K562 (cell line): ENCODE measurements at regions not wholly inside any gene's neighbourhood (a gene's known extent, or its start where the extent isn't known, plus 50 kb on each side); places are given as distances from the start of the nearest gene placed in this dataset.

ENCODE experiments used
- AFF1 ChIP-seq, 2 experiments: fragments of 450-650 bp; IDR thresholded peaks; 2 replicates each; pipeline ENCODE4 v1.6.1; 2018; ENCODE audit warnings: mild to moderate bottlenecking in 2 of 2, low read depth in 1 of 2; ENCODE audit not compliant: partially characterized antibody in 2 of 2
- ARNT ChIP-seq, 2 experiments: fragments of 450-650 bp; IDR thresholded peaks; 2 replicates each; pipeline ENCODE4 v1.6.1; 2016; ENCODE audit warnings: mild to moderate bottlenecking in 1 of 2
- BRD4 ChIP-seq: fragments of 200-600 bp; sonication (generic); IDR thresholded peaks from 2 replicates; pipeline ENCODE4 v1.6.1; 2017; ENCODE audit warnings: inconsistent platforms
- DIDO1 ChIP-seq: fragments of 450-650 bp; IDR thresholded peaks from 2 replicates; pipeline ENCODE4 v1.6.1; 2016; ENCODE audit warnings: low read depth, missing biosample characterization, missing genetic modification characterization
- ELF1 ChIP-seq: fragments of 200-800 bp; sonication (Bioruptor generic); IDR thresholded peaks from 2 replicates; pipeline ENCODE4 v1.6.1; 2016; ENCODE audit warnings: missing genetic modification characterization, missing compliant biosample characterization
- FOSL1 ChIP-seq: fragments of 200-800 bp; sonication (Bioruptor generic); conservative IDR thresholded peaks from 2 replicates; pipeline ENCODE4 v1.6.1; 2016; ENCODE audit warnings: missing genetic modification characterization, missing compliant biosample characterization
- FOXK2 ChIP-seq, 2 experiments: fragments of 450-650 bp; IDR thresholded peaks in 1 of 2; conservative IDR thresholded peaks in 1 of 2; 2 replicates each; pipeline ENCODE4 v1.6.1; 2016; ENCODE audit warnings: low read depth in 2 of 2, mild to moderate bottlenecking in 1 of 2
- GTF2A2 ChIP-seq: IDR thresholded peaks from 2 replicates; pipeline ENCODE4 v1.6.1; 2016; ENCODE audit warnings: mild to moderate bottlenecking, missing genetic modification characterization, missing compliant biosample characterization
- HMGN3 ChIP-seq: IDR thresholded peaks from 2 replicates; pipeline ENCODE4 v1.6.1; 2011; ENCODE audit warnings: borderline replicate concordance, low read depth, mild to moderate bottlenecking, mixed read lengths, low read length; ENCODE audit not compliant: insufficient read length; ENCODE audit errors: extremely low read depth
- JUNB ChIP-seq: fragments of 450-650 bp; formaldehyde crosslinking; conservative IDR thresholded peaks from 2 replicates; pipeline ENCODE4 v1.4.0; 2020; ENCODE audit warnings: mild to moderate bottlenecking
- JUND ChIP-seq, 2 experiments: IDR thresholded peaks; 2 replicates in 1 of 2; 3 replicates in 1 of 2; pipeline ENCODE4 v1.6.1; 2011; ENCODE audit warnings: borderline replicate concordance in 2 of 2, low read depth in 2 of 2, low read length in 2 of 2, improper control_type of control experiment in 1 of 2, missing biosample characterization in 1 of 2, missing genetic modification characterization in 1 of 2, missing genetic modification reagents in 1 of 2
- NELFE ChIP-seq: IDR thresholded peaks from 2 replicates; pipeline ENCODE4 v1.6.1; 2011; ENCODE audit warnings: mild to moderate bottlenecking; ENCODE audit not compliant: insufficient read depth, insufficient read length
- NRF1 ChIP-seq, 2 experiments: fragments of 450-650 bp; IDR thresholded peaks in 1 of 2; conservative IDR thresholded peaks in 1 of 2; 2 replicates each; pipeline ENCODE4 v1.6.1; 2014; ENCODE audit warnings: mild to moderate bottlenecking in 2 of 2
- RBFOX2 ChIP-seq: fragments of 200-400 bp; formaldehyde crosslinking; IDR thresholded peaks from 2 replicates; pipeline ENCODE4 v1.6.1; 2017; ENCODE audit warnings: low read depth, mild to moderate bottlenecking, low read length, moderate library complexity
- RNF2 ChIP-seq: sonication (generic); IDR thresholded peaks from 2 replicates; pipeline ENCODE4 v1.6.1; 2016
- RREB1 ChIP-seq: fragments of 250-450 bp; sonication (Bioruptor Pico); IDR thresholded peaks from 2 replicates; pipeline ENCODE4 v1.4.0; 2020
- ZNF197 ChIP-seq: fragments of 200-800 bp; sonication (Bioruptor generic); IDR thresholded peaks from 2 replicates; pipeline ENCODE4 v1.6.1; 2016; ENCODE audit warnings: low read depth, missing genetic modification characterization, missing compliant biosample characterization

- no peak for TF ChIP-seq RREB1 (CRISPR knock-in tag)
- TF ChIP-seq RBFOX2, result peak; percentile 51; the same call in 1 of the 2 replicates
- TF ChIP-seq AFF1 (IDR thresholded peaks at IDR 0.05; ENCODE audit: low read depth in 1 of 2, partially characterized antibody in 2 of 2), result peak in 1 of 2 experiments; percentile 72
- TF ChIP-seq ZNF197, result 0 out of 2 replicates have a peak, but pooled peaks have one; percentile 50
- 0 out of 2 replicates have a peak, but pooled peaks have one; percentile 47 for TF ChIP-seq RNF2
- no peak for TF ChIP-seq HMGN3
- TF ChIP-seq JUNB (CRISPR knock-in tag), result no peak
- TF ChIP-seq ELF1 (tag), result peak; percentile 80
- no peak for TF ChIP-seq DIDO1
- TF ChIP-seq NRF1 (conservative IDR thresholded peaks at IDR 0.05 in 1 of 2, IDR thresholded peaks at IDR 0.05 in 1 of 2), result peak in 1 of 2 experiments; percentile 21; a peak in 1 of 4 replicates
- TF ChIP-seq BRD4, result 0 out of 2 replicates have a peak, but pooled peaks have one; percentile 44
- TF ChIP-seq ARNT (IDR thresholded peaks at IDR 0.05), result peak in 1 of 2 experiments; percentile 21; a peak in 1 of 4 replicates
- peak; percentile 66 for TF ChIP-seq FOSL1 (tag)
- TF ChIP-seq GTF2A2 (tag), result no peak
- peak; percentile 68; the same call in 1 of the 2 replicates for TF ChIP-seq JUND (IDR thresholded peaks at IDR 0.05; ENCODE audit: borderline replicate concordance, low read depth, low read length)
- peak; percentile 67; the same call in 2 of the 3 replicates for TF ChIP-seq JUND (tag; IDR thresholded peaks at IDR 0.05; ENCODE audit: borderline replicate concordance, low read depth, low read length)
- TF ChIP-seq FOXK2 (conservative IDR thresholded peaks at IDR 0.05 in 1 of 2, IDR thresholded peaks at IDR 0.05 in 1 of 2; ENCODE audit: low read depth in 2 of 2), result peak; percentile 45 to 47; a peak in 1 of 4 replicates
- no peak for TF ChIP-seq NELFE
These were observed 122.4 kb downstream of the RAP2B start (continued) for GRCh38 chr3:153284282-153284938.
